SIG-M5 treated with dmso at 0.1 percent for 504 hours (cell line): ENCODE measurements at regions not wholly inside any gene's neighbourhood (a gene's known extent, or its start where the extent isn't known, plus 50 kb on each side); places are given as distances from the start of the nearest gene placed in this dataset.

Experiments
- DNase-seq: peaks from one replicate; lab custom pipeline; 2025; ENCODE audit not compliant: unreplicated experiment; lab: John Stamatoyannopoulos, UW

- DNase-seq = peak; percentile 97
These were observed 198.7 kb upstream of the EEA1 start for GRCh38 chr12:93127582-93128331.

GRCh38 chr12:93128332-93128707, 199.2 kb upstream of the EEA1 start:
- DNase-seq = no peak

GRCh38 chr12:93130366-93131054, 201.4 kb upstream of the EEA1 start:
- peak; percentile 49 for DNase-seq

GRCh38 chr12:93133361-93133760, 204.3 kb upstream of the EEA1 start:
- DNase-seq = no peak

- DNase-seq = peak; percentile 33
These were observed 205.2 kb upstream of the EEA1 start for GRCh38 chr12:93134175-93134890.

GRCh38 chr12:93134893-93135285, 205.8 kb upstream of the EEA1 start:
- DNase-seq = peak; percentile 32

GRCh38 chr12:93135286-93136239, 206.5 kb upstream of the EEA1 start:
- peak; percentile 80 for DNase-seq

GRCh38 chr12:93136253-93137055, 207.4 kb upstream of the EEA1 start:
- DNase-seq = peak; percentile 84

GRCh38 chr12:93137656-93138612, 208.8 kb upstream of the EEA1 start:
- peak; percentile 71 for DNase-seq

GRCh38 chr12:93139028-93139665, 210.1 kb upstream of the EEA1 start:
- DNase-seq = peak; percentile 99

GRCh38 chr12:93140325-93140724, 211.2 kb upstream of the EEA1 start:
- DNase-seq = no peak

GRCh38 chr12:93140801-93141200, 211.7 kb upstream of the EEA1 start:
- no peak for DNase-seq

GRCh38 chr12:93142881-93143280, 213.8 kb upstream of the EEA1 start:
- DNase-seq = no peak

GRCh38 chr12:93144109-93144508, 215.0 kb upstream of the EEA1 start:
- no peak for DNase-seq

- DNase-seq = peak; percentile 41
These were observed 216.0 kb upstream of the EEA1 start for GRCh38 chr12:93145086-93145485.

GRCh38 chr12:93146263-93146939, 217.3 kb upstream of the EEA1 start:
- no peak for DNase-seq

- DNase-seq = no peak
These were observed 217.9 kb upstream of the EEA1 start for GRCh38 chr12:93146970-93147369.

GRCh38 chr12:93148412-93148811, 219.3 kb upstream of the EEA1 start:
- no peak for DNase-seq
